NB4 (cell line): ENCODE measurements at regions not wholly inside any gene's neighbourhood (a gene's known extent, or its start where the extent isn't known, plus 50 kb on each side); places are given as distances from the start of the nearest gene placed in this dataset.

Experiments used
- POLR2A ChIP-seq: IDR thresholded peaks from 2 replicates; pipeline ENCODE4 v1.6.1; 2011; ENCODE audit warnings: mild to moderate bottlenecking; ENCODE audit not compliant: insufficient read length; ENCODE audit errors: extremely low read depth
- TF ChIP-seq, protein P1 (sequence below): IDR thresholded peaks from one replicate; pipeline ENCODE4 v1.5.1; 2012; ENCODE audit warnings: low read depth, low read length

DNA sequence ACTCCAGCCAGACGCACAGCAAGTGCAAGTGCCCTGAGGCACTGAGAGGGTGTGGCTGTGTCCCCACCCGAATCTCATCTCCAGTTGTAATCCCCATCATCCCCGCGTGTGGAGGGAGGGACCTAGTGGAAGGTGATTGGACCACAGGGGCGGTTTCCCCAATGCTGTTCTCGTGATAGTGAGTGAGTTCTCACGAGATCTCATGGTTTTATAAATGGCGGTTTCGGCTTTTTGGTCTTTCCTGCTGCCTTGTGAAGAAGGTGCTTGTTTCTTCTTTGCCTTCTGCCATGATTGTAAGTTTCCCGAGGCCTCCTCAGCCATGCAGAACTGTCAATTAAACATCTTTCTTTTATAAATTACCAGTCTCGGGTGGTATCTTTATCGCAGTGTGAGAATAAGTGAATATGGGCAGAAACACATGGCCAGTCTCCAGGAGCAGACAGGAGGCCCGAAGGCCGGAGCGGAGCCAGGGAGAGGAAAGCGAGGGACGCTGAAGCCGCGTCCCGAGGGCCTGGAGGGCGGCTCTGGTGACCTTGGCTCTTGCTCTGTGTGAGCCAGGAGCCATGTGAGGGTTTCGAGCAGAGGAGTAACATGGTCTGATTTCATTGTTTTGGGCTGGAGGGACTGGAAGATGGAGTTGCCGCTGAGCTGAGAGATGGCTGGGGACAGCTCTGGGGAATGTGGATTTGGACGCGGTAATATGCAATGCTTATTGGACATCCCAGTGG lies 76.0 kb upstream of the C1orf174 start:
- TF ChIP-seq, protein P1, sequence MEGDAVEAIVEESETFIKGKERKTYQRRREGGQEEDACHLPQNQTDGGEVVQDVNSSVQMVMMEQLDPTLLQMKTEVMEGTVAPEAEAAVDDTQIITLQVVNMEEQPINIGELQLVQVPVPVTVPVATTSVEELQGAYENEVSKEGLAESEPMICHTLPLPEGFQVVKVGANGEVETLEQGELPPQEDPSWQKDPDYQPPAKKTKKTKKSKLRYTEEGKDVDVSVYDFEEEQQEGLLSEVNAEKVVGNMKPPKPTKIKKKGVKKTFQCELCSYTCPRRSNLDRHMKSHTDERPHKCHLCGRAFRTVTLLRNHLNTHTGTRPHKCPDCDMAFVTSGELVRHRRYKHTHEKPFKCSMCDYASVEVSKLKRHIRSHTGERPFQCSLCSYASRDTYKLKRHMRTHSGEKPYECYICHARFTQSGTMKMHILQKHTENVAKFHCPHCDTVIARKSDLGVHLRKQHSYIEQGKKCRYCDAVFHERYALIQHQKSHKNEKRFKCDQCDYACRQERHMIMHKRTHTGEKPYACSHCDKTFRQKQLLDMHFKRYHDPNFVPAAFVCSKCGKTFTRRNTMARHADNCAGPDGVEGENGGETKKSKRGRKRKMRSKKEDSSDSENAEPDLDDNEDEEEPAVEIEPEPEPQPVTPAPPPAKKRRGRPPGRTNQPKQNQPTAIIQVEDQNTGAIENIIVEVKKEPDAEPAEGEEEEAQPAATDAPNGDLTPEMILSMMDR, result no peak
- no peak for TF ChIP-seq POLR2A
